ENCODE measurements at regions not wholly inside any gene's neighbourhood (a gene's known extent, or its start where the extent isn't known, plus 50 kb on each side); places are given as distances from the start of the nearest gene placed in this dataset.

DNA sequence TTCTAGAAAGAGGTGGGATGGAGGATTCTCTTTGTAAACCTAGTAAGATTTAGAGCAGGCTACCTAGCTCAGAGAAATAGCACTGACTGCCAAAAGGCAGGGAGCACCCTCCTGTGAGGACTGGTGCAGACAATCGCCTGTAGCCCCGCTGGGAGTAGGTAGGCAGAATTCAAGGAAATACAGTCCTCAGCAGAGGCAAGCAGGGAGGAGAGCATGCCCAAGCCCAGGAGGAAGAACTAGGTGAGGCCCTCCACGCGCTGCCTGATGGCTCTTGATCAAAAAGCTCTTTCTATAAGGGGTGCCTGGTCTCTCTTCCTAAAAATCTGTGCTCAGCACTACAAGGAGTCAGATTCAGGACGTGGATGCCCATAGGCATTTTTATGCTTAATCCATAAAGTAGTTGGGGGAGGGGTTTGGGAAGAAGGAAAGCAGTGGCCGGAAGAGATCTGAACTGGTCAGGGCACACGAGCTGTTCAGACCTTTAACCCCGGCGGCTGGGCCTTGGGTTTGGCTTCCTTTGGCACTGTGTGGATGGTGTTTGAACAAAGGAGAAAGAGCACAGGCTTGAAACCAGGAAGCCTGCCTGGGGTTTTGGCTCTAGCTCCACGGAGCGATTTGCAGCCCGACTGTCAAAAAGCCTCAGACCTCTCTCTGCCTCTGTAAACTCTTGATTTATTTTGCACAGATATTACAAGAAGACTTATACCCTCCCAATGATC lies 320.6 kb downstream of the FOXO1 start:
- no peak for TF ChIP-seq ZFX (IDR thresholded peaks at IDR 0.05)
- TF ChIP-seq, protein P1, sequence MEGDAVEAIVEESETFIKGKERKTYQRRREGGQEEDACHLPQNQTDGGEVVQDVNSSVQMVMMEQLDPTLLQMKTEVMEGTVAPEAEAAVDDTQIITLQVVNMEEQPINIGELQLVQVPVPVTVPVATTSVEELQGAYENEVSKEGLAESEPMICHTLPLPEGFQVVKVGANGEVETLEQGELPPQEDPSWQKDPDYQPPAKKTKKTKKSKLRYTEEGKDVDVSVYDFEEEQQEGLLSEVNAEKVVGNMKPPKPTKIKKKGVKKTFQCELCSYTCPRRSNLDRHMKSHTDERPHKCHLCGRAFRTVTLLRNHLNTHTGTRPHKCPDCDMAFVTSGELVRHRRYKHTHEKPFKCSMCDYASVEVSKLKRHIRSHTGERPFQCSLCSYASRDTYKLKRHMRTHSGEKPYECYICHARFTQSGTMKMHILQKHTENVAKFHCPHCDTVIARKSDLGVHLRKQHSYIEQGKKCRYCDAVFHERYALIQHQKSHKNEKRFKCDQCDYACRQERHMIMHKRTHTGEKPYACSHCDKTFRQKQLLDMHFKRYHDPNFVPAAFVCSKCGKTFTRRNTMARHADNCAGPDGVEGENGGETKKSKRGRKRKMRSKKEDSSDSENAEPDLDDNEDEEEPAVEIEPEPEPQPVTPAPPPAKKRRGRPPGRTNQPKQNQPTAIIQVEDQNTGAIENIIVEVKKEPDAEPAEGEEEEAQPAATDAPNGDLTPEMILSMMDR (conservative IDR thresholded peaks at IDR 0.05), result no peak
- no peak overlapping the region for H3K27ac ChIP-seq

DNA sequence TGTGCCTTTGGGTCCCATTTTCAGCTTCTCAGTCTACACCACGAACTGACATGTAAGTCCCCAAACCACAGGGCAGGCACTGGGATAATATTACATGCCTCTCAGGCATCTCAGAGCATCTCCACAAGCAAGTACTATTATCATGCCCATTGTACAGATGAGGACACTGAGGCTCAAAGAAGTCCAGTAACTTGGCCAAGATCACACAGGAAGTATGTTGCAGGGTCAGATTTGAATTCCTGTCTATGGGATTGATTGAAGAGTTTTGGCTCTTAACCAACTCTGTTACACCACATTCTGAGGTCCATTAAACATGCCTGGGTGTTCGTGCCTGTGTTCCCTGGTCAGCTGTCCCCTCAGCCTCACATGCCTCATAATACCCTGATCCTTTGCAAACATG lies 319.8 kb downstream of the FOXO1 start:
- TF ChIP-seq ZFX (IDR thresholded peaks at IDR 0.05), result no peak
- TF ChIP-seq, protein P1 (conservative IDR thresholded peaks at IDR 0.05), result no peak
- no peak overlapping the region for H3K27ac ChIP-seq

DNA sequence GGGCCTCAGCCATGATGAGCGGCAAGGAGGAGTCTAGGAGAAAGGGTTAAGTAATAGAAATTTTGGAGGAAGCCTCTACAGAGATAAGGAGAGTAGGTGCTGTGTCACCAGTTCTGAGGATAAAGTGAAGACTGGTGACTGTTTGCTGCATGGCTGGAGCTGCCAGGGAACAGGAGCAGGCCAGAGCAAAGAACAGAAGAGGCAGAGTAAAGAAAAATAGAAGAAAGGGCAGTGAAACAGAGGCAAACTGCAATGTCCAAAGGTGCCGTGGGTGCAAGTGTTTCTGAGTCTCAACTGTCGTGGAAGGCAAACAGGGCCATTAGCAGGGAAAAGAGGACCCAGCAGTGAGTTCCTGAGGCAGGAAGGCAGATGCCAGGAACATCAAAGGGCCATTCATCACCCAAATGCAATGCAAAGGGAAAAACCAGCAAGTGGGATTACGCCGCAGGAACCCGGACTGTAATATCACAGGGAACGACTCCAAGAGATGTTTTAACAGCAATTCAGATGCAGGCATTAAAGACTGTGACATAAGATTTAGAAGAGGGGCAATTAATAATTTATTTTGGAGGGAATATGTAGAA lies 318.3 kb downstream of the FOXO1 start:
- TF ChIP-seq ZFX (IDR thresholded peaks at IDR 0.05), result no peak
- TF ChIP-seq, protein P1 (conservative IDR thresholded peaks at IDR 0.05), result no peak
- H3K27ac ChIP-seq, result no peak overlapping the region

DNA sequence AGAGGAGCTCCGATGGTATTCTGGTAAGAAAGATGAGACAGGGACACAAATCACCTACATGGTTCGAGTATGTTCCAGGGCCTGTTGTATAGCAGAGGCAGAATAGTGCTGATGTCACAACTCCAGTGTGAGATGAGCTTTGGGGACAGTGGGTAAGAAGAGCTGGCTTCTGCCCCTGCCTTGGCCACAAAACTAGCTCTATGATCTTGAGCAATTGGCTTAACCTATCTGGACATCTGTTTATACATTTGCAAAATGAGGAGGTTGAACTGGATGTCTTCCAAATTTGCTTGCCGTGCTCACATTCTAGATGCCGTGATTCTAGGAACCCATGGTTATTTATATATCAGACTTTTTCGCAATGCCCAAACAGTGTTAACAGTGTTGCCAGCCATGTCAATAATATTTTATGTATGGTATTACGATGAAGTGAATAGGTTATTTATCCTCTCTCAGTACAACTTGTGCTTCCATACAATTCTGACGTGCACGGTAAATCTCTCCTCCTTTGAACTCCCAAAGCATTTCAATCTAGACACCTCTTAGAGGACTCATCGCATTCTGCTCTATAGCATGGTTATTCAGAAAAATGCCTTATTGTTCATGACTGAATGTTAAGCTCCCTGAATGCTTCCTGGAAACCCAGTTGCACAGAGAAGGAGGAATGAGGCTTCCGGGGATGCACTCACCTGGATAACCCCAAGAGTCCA lies 316.0 kb downstream of the FOXO1 start:
- TF ChIP-seq ZFX (IDR thresholded peaks at IDR 0.05), result no peak
- TF ChIP-seq, protein P1 (conservative IDR thresholded peaks at IDR 0.05), result no peak
- no peak overlapping the region for H3K27ac ChIP-seq

DNA sequence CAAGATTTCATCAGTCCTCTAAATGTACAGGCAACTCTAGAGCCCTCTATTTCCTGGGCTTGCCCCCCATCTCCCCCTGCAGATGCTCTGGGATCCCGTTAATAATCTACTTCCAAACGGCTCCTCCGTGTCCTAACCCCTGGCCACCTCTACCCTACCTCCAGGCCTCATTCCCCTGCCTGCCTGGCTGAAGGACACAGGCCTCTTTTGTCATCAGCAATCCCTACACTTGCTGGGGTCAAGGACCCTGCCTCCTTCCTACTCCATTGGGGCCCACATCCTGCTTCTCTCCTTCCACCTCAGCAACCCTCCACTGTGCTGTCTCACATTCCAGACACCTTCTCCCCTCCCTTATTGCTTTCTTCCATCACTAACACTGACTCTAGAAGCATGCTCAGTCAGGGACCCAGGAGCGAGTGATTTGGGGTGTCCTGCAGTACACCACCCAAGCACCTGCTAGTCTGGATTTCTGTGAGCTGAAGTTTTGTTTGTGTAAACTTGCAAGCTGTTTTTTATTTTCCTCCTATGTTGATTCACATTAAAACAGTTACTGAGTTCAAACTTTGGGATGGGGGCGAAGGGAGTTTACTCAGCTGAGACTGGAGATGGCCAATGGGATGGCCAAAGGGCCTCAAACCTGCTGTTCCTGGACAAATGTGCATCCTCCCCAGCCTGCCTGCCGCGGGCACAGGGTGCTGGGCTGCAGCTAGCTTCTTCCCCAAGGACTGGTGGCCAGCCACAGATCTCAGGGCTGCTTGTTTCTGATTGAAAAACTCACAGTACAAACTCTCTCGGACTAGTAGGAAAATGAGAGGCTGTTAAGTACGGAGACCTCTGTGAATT lies 314.7 kb downstream of the FOXO1 start:
- no peak for TF ChIP-seq ZFX (IDR thresholded peaks at IDR 0.05)
- TF ChIP-seq, protein P1 (conservative IDR thresholded peaks at IDR 0.05), result no peak
- H3K27ac ChIP-seq, result no peak overlapping the region

DNA sequence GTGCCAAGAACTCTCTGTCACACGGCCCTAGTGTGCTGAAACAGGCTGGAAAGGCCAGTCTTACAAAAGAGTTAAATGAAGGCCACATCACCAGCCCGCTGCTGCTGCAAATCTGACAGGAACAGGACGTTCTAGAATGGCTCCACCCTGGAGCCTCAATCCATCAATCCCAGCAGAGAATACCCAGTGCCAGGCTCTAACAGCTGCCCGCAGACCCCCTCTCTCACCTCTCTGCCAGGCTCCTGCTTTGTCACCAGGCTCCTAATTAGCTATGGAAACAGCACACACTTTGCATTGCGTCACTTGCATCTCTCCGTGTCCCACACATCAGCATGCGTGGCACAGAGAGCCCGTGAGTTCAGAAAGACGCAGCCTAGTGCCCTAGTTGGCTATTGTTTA lies 314.1 kb downstream of the FOXO1 start:
- no peak for TF ChIP-seq ZFX (IDR thresholded peaks at IDR 0.05)
- TF ChIP-seq, protein P1 (conservative IDR thresholded peaks at IDR 0.05), result no peak
- H3K27ac ChIP-seq, result no peak overlapping the region

Measured in C4-2B (cell line).